Vagina (tissue), 2 donors: ENCODE measurements at regions not wholly inside any gene's neighbourhood (a gene's known extent, or its start where the extent isn't known, plus 50 kb on each side); places are given as distances from the start of the nearest gene placed in this dataset.

Source experiments
- DNase-seq, 2 donors: peaks; one replicate each; pipeline ENCODE4 v3.0.0-alpha.2; 2017; ENCODE audit errors: extremely low spot score in 2 of 2
- H3K27ac ChIP-seq: fragments of 200-600 bp; sonication (generic); one replicate; pipeline ENCODE4 v1.5.1; 2019
- H3K27me3 ChIP-seq: fragments of 200-600 bp; sonication (generic); one replicate; pipeline ENCODE4 v1.5.1; 2019
- H3K36me3 ChIP-seq, 2 donors: fragments of 200-600 bp; sonication (generic); one replicate each; pipeline ENCODE4 v1.5.1; 2017 to 2019
- H3K4me1 ChIP-seq: fragments of 200-600 bp; sonication (generic); one replicate; pipeline ENCODE4 v1.5.1; 2019
- H3K4me3 ChIP-seq, 2 donors: fragments of 200-600 bp; sonication (generic); 1 replicate in 1 of 2; 2 replicates in 1 of 2; pipeline ENCODE4 v1.5.1; 2016 to 2019
- H3K9me3 ChIP-seq: fragments of 200-600 bp; sonication (generic); one replicate; pipeline ENCODE4 v1.5.1; 2019
- CTCF ChIP-seq, 3 experiments: fragments of 450-650 bp in 2 of 3; fragments of 200-600 bp in 1 of 3; sonication (generic) in 1 of 3; IDR thresholded peaks; one replicate each; pipeline ENCODE4 v1.5.1; 2017 to 2019; ENCODE audit warnings: antibody characterized with exemption in 3 of 3, mild to moderate bottlenecking in 2 of 3, moderate library complexity in 2 of 3
- POLR2A ChIP-seq, 2 donors: fragments of 450-650 bp; IDR thresholded peaks; one replicate each; pipeline ENCODE4 v1.6.1; 2017; ENCODE audit warnings: antibody characterized with exemption in 2 of 2, mild to moderate bottlenecking in 2 of 2, moderate library complexity in 2 of 2
- POLR2AphosphoS5 ChIP-seq, 2 donors: sonication (generic); formaldehyde crosslinking; IDR thresholded peaks; one replicate each; pipeline ENCODE4 v1.9.0; 2017; ENCODE audit warnings: antibody characterized with exemption in 2 of 2, mild to moderate bottlenecking in 2 of 2, low read depth in 1 of 2; ENCODE audit not compliant: insufficient read depth in 1 of 2
- intact Hi-C: fragments of 100-400 bp; cut with DNase I; formaldehyde crosslinking; loops from one replicate; pipeline ENCODE4 v1.15.1; 2023

DNA sequence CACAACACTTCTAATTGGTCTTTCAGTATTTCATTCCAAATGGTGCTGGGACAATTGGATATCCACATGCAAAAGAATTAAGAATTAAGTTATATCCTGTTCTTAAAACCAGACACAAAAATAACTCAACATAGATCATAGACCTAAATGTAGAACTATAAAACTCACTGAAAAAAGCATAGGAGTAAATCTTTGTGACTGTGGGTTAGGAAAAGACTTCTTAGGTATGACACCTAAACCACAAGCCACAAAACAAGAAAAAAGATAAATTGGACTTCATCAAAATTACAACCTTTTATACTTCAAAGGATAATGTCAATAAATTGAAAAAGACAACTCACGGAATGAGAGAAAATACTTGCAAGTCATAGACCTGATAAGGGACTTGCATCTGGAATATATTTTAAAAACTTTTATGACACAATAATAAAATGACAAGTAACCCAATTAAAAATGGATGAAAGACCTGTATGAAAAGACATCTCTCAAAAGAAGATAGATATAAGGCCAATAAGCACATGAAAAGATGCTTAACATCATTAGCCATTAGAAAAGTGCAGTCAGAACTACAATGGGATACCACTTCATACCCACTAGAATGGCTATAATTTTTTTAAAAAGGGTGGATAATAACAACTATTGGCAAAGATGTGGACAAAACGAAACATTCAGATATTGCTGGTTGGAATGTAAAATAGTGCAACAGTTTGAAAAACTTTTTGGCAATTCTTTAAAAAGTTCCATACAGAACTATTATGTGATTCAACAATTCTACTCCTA, 72.5 kb upstream of the SLC38A4 start:
- Histone ChIP-seq H3K4me3 (no peak overlapping the region), H3K27me3 (no peaks in the 10 kb centered on the region), H3K27ac (no peak overlapping the region), H3K4me1 (peaks cover 5% of the 10 kb centered on the region), H3K9me3 (no peaks in the 10 kb centered on the region), H3K36me3 (no peaks in the 10 kb centered on the region)
- intact Hi-C loops: no loop called here
- DNase-seq: no peak
- no peak for TF ChIP-seq POLR2AphosphoS5 (IDR thresholded peaks at IDR 0.05; ENCODE audit: insufficient read depth in 1 of 2, low read depth in 1 of 2)
- no peak for TF ChIP-seq POLR2A (IDR thresholded peaks at IDR 0.05)
- TF ChIP-seq CTCF (IDR thresholded peaks at IDR 0.05): no peak

- Histone ChIP-seq H3K4me1 (peaks cover 5% of the 10 kb centered on the region), H3K4me3 (no peak overlapping the region), H3K27me3 (no peaks in the 10 kb centered on the region), H3K36me3 (no peaks in the 10 kb centered on the region), H3K27ac (no peak overlapping the region), H3K9me3 (no peaks in the 10 kb centered on the region)
- intact Hi-C loops: no loop called here
- no peak for TF ChIP-seq CTCF (IDR thresholded peaks at IDR 0.05)
- DNase-seq: no peak
Measured at GRCh38 chr12:46898989-46899388, 73.2 kb upstream of the SLC38A4 start.

DNA sequence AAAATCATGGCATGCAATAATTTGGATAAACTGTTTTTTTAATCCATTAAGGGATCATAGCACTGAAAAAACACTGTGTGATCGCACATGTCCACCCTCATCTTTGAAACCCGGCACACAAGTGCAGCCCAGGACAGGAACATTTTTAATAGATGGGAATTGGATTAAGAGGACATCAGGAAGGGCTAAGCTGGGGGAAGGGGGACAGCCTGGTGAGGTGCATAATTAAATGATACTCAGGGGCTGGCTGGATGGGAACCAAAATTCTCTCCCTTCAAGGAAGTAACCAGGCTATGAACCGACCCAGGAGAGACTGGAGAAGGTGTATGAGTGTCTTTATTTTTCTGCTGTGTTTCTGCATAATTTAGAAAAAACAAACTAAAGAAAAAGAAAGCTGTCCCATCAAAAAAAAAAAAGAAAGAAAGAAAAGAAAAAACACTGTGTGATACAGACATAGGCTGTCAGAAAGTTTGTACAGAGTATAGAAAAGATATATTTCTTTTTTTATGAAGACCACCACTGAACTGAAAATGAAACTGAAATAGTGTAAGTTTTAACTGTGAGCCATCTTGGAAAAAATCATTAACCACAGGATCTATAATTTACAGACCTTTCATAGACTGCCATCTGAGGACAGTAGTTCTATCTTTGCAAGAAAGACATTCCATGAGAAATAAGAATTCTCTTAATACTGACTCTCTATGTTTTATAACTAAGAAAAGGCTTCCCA, 75.1 kb upstream of the SLC38A4 start:
- Histone ChIP-seq H3K27ac (no peak overlapping the region), H3K27me3 (no peaks in the 10 kb centered on the region), H3K4me3 (no peak overlapping the region), H3K4me1 (peaks cover 4% of the 10 kb centered on the region), H3K36me3 (no peaks in the 10 kb centered on the region), H3K9me3 (no peaks in the 10 kb centered on the region)
- intact Hi-C loops: no loop called here
- no peak for DNase-seq
- TF ChIP-seq POLR2A (IDR thresholded peaks at IDR 0.05): no peak
- no peak for TF ChIP-seq CTCF (IDR thresholded peaks at IDR 0.05)
- TF ChIP-seq POLR2AphosphoS5 (IDR thresholded peaks at IDR 0.05; ENCODE audit: insufficient read depth in 1 of 2, low read depth in 1 of 2): no peak

DNA sequence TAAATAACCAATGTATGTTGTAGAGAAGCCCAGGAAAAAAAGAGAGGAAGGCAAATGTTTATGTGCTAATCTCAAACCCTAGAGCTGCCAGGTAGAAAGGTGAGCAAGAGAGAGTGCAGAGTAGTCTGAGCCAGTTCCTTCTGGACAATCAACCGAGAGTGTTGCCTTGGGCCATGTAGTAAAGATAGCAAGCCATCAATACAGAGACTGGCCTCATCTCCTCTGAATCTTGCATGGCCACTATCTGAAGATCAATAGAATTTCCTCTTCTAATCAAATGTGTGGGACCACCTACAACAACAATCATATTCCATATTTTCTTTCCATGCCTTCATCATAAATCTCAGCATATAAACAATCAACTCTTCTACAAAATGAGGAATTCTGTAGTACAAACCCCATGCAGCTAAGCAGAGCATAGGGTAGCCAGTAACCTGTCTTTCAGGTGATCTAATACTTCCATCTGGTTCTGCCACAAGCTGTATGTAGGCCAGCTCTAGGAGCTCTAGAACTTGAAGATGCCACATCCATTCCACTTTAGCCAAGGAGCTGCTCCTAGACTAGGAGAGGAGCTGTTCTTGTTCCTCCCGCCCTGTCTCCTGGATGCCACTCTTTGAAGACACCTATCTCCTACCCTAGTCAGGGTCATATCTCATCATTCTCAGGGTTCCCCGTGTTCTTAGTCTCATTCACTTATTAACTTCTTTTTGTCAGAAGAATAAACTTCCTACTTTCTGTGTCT, 75.8 kb upstream of the SLC38A4 start:
- no peak overlapping the region for H3K27ac ChIP-seq
- intact Hi-C loops: no loop called here
- no peaks in the 10 kb centered on the region for H3K27me3 ChIP-seq
- no peaks in the 10 kb centered on the region for H3K9me3 ChIP-seq
- no peak for DNase-seq
- no peak overlapping the region for H3K4me3 ChIP-seq
- TF ChIP-seq CTCF (IDR thresholded peaks at IDR 0.05) (no peak), POLR2A (IDR thresholded peaks at IDR 0.05) (no peak), POLR2AphosphoS5 (IDR thresholded peaks at IDR 0.05; ENCODE audit: insufficient read depth in 1 of 2, low read depth in 1 of 2) (no peak)
- H3K4me1 ChIP-seq: peaks cover 4% of the 10 kb centered on the region
- no peaks in the 10 kb centered on the region for H3K36me3 ChIP-seq
